Memory B cell (primary cell): ENCODE measurements at regions not wholly inside any gene's neighbourhood (a gene's known extent, or its start where the extent isn't known, plus 50 kb on each side); places are given as distances from the start of the nearest gene placed in this dataset.

Experiments used
- ATAC-seq: fragments of 150-1000 bp; cut with Tn5 transposase; 2 replicates; pipeline ENCODE4 v1.10.0; 2021; ENCODE audit warnings: low read depth, mild to moderate bottlenecking, moderate library complexity
- DNase-seq, 2 donors: peaks; one replicate each; pipeline ENCODE4 v3.0.0; 2022; ENCODE audit warnings: low spot score in 2 of 2
- H3K27ac Mint-ChIP-seq: one replicate; pipeline ENCODE4 v1.8.0; 2022; ENCODE audit warnings: mild to moderate bottlenecking, moderate library complexity, mixed read lengths
- H3K27me3 Mint-ChIP-seq: one replicate; pipeline ENCODE4 v1.8.0; 2022; ENCODE audit warnings: mixed read lengths
- H3K36me3 Mint-ChIP-seq: one replicate; pipeline ENCODE4 v1.8.0; 2022; ENCODE audit warnings: mild to moderate bottlenecking, mixed read lengths
- H3K4me1 Mint-ChIP-seq: one replicate; pipeline ENCODE4 v1.8.0; 2022; ENCODE audit warnings: mixed read lengths
- H3K4me3 Mint-ChIP-seq: one replicate; pipeline ENCODE4 v1.8.0; 2022; ENCODE audit warnings: mild to moderate bottlenecking, moderate library complexity, mixed read lengths
- H3K9me3 Mint-ChIP-seq: one replicate; pipeline ENCODE4 v1.8.0; 2022; ENCODE audit warnings: mixed read lengths

- H3K27ac Mint-ChIP-seq: no peak overlapping the region
- H3K4me1 Mint-ChIP-seq: no peaks in the 10 kb centered on the region
- H3K27me3 Mint-ChIP-seq: no peaks in the 10 kb centered on the region
- H3K9me3 Mint-ChIP-seq: no peaks in the 10 kb centered on the region
- H3K4me3 Mint-ChIP-seq: no peak overlapping the region
- DNase-seq (no peak), ATAC-seq (no peak)
- H3K36me3 Mint-ChIP-seq: no peaks in the 10 kb centered on the region
Measured at GRCh38 chr4:116385583-116385982, 699.8 kb downstream of the TRAM1L1 start.

GRCh38 chr4:116374815-116375214 is 710.6 kb downstream of the TRAM1L1 start:
- Mint-ChIP-seq H3K4me3 (no peak overlapping the region), H3K27ac (no peak overlapping the region), H3K9me3 (no peaks in the 10 kb centered on the region), H3K27me3 (no peaks in the 10 kb centered on the region), H3K4me1 (no peaks in the 10 kb centered on the region), H3K36me3 (no peaks in the 10 kb centered on the region)
- no peak for ATAC-seq
- no peak for DNase-seq

GRCh38 chr4:116362583-116362982 is 722.8 kb downstream of the TRAM1L1 start:
- no peaks in the 10 kb centered on the region for H3K27me3 Mint-ChIP-seq

GRCh38 chr4:116361790-116362189 is 723.6 kb downstream of the TRAM1L1 start:
- no peak for DNase-seq
- H3K4me1 Mint-ChIP-seq: no peaks in the 10 kb centered on the region
- no peaks in the 10 kb centered on the region for H3K27me3 Mint-ChIP-seq

More at GRCh38 chr4:116362583-116362982, 722.8 kb downstream of the TRAM1L1 start:
- Mint-ChIP-seq H3K27ac (no peak overlapping the region), H3K4me3 (no peak overlapping the region), H3K36me3 (no peaks in the 10 kb centered on the region), H3K4me1 (no peaks in the 10 kb centered on the region), H3K9me3 (no peaks in the 10 kb centered on the region)
- DNase-seq (no peak), ATAC-seq (no peak)

GRCh38 chr4:116358633-116359222 is 726.6 kb downstream of the TRAM1L1 start:
- no peak for DNase-seq
- no peaks in the 10 kb centered on the region for H3K4me1 Mint-ChIP-seq
- no peak overlapping the region for H3K4me3 Mint-ChIP-seq
- ATAC-seq: no peak
- no peaks in the 10 kb centered on the region for H3K36me3 Mint-ChIP-seq
- no peaks in the 10 kb centered on the region for H3K27me3 Mint-ChIP-seq
- H3K9me3 Mint-ChIP-seq: no peaks in the 10 kb centered on the region
- no peak overlapping the region for H3K27ac Mint-ChIP-seq

More at GRCh38 chr4:116361790-116362189, 723.6 kb downstream of the TRAM1L1 start:
- Mint-ChIP-seq H3K9me3 (no peaks in the 10 kb centered on the region), H3K36me3 (no peaks in the 10 kb centered on the region), H3K4me3 (no peak overlapping the region), H3K27ac (no peak overlapping the region)
- ATAC-seq: no peak

- no peaks in the 10 kb centered on the region for H3K27me3 Mint-ChIP-seq
- no peaks in the 10 kb centered on the region for H3K4me1 Mint-ChIP-seq
- H3K36me3 Mint-ChIP-seq: no peaks in the 10 kb centered on the region
- H3K27ac Mint-ChIP-seq: no peak overlapping the region
- H3K9me3 Mint-ChIP-seq: no peaks in the 10 kb centered on the region
- no peak for DNase-seq
- no peak overlapping the region for H3K4me3 Mint-ChIP-seq
- ATAC-seq: no peak
Measured at GRCh38 chr4:116357758-116358157, 727.6 kb downstream of the TRAM1L1 start.

GRCh38 chr4:116346750-116347149 is 738.6 kb downstream of the TRAM1L1 start:
- Mint-ChIP-seq H3K4me1 (no peaks in the 10 kb centered on the region), H3K9me3 (peaks cover 2% of the 10 kb centered on the region), H3K27me3 (no peaks in the 10 kb centered on the region), H3K27ac (no peak overlapping the region), H3K4me3 (no peak overlapping the region), H3K36me3 (no peaks in the 10 kb centered on the region)
- no peak for DNase-seq
- ATAC-seq: no peak

GRCh38 chr4:116343809-116344208 is 741.6 kb downstream of the TRAM1L1 start:
- Mint-ChIP-seq H3K27me3 (no peaks in the 10 kb centered on the region), H3K9me3 (peaks cover 2% of the 10 kb centered on the region)
- no peak for DNase-seq

GRCh38 chr4:116342143-116342542 is 743.2 kb downstream of the TRAM1L1 start:
- ATAC-seq (no peak), DNase-seq (no peak)
- Mint-ChIP-seq H3K4me3 (no peak overlapping the region), H3K27me3 (no peaks in the 10 kb centered on the region), H3K36me3 (no peaks in the 10 kb centered on the region), H3K9me3 (no peaks in the 10 kb centered on the region), H3K27ac (no peak overlapping the region), H3K4me1 (no peaks in the 10 kb centered on the region)

More at GRCh38 chr4:116343809-116344208, 741.6 kb downstream of the TRAM1L1 start:
- Mint-ChIP-seq H3K4me3 (no peak overlapping the region), H3K36me3 (no peaks in the 10 kb centered on the region), H3K4me1 (no peaks in the 10 kb centered on the region), H3K27ac (no peak overlapping the region)
- no peak for ATAC-seq

- no peak overlapping the region for H3K4me3 Mint-ChIP-seq
- DNase-seq (no peak), ATAC-seq (no peak)
- no peaks in the 10 kb centered on the region for H3K4me1 Mint-ChIP-seq
- H3K9me3 Mint-ChIP-seq: peaks cover 2% of the 10 kb centered on the region
- H3K36me3 Mint-ChIP-seq: no peaks in the 10 kb centered on the region
- no peak overlapping the region for H3K27ac Mint-ChIP-seq
- H3K27me3 Mint-ChIP-seq: no peaks in the 10 kb centered on the region
Measured at GRCh38 chr4:116332508-116332907, 752.9 kb downstream of the TRAM1L1 start.

GRCh38 chr4:116328261-116328860 is 757.0 kb downstream of the TRAM1L1 start:
- Mint-ChIP-seq H3K36me3 (no peaks in the 10 kb centered on the region), H3K4me1 (no peaks in the 10 kb centered on the region), H3K27ac (no peak overlapping the region), H3K4me3 (no peak overlapping the region), H3K27me3 (no peaks in the 10 kb centered on the region), H3K9me3 (peaks cover 1% of the 10 kb centered on the region)
- no peak for DNase-seq
- ATAC-seq: no peak

- Mint-ChIP-seq H3K36me3 (no peaks in the 10 kb centered on the region), H3K4me1 (no peaks in the 10 kb centered on the region), H3K4me3 (no peak overlapping the region), H3K9me3 (peaks cover 1% of the 10 kb centered on the region), H3K27me3 (no peaks in the 10 kb centered on the region), H3K27ac (no peak overlapping the region)
- no peak for ATAC-seq
- DNase-seq: no peak
Measured at GRCh38 chr4:116323606-116324005, 761.8 kb downstream of the TRAM1L1 start.

GRCh38 chr4:116321471-116321870 is 763.9 kb downstream of the TRAM1L1 start:
- Mint-ChIP-seq H3K9me3 (peaks cover 1% of the 10 kb centered on the region), H3K36me3 (no peaks in the 10 kb centered on the region), H3K27me3 (no peaks in the 10 kb centered on the region), H3K4me1 (no peaks in the 10 kb centered on the region), H3K27ac (no peak overlapping the region), H3K4me3 (no peak overlapping the region)
- DNase-seq: no peak
- ATAC-seq: no peak

- Mint-ChIP-seq H3K9me3 (peaks cover 1% of the 10 kb centered on the region), H3K27ac (no peak overlapping the region), H3K4me1 (no peaks in the 10 kb centered on the region), H3K36me3 (no peaks in the 10 kb centered on the region), H3K27me3 (no peaks in the 10 kb centered on the region), H3K4me3 (no peak overlapping the region)
- ATAC-seq (no peak), DNase-seq (no peak)
Measured at GRCh38 chr4:116320859-116321258, 764.5 kb downstream of the TRAM1L1 start.

GRCh38 chr4:116303736-116304188 is 781.6 kb downstream of the TRAM1L1 start:
- H3K27ac Mint-ChIP-seq: no peak overlapping the region
- H3K9me3 Mint-ChIP-seq: peaks cover 5% of the 10 kb centered on the region
- H3K4me3 Mint-ChIP-seq: no peak overlapping the region
- H3K36me3 Mint-ChIP-seq: no peaks in the 10 kb centered on the region
- ATAC-seq (no peak), DNase-seq (no peak)
- H3K4me1 Mint-ChIP-seq: no peaks in the 10 kb centered on the region
- H3K27me3 Mint-ChIP-seq: no peaks in the 10 kb centered on the region
